GM18498 (cell line): ENCODE measurements at regions not wholly inside any gene's neighbourhood (a gene's known extent, or its start where the extent isn't known, plus 50 kb on each side); places are given as distances from the start of the nearest gene placed in this dataset.
"Not testable (repeated sequence)": the region's sequence is repeated elsewhere in the genome, so short reads cannot be mapped to it uniquely, and the experiment has no call there.

ENCODE experiments used
- ATAC-seq: cut with Tn5 transposase; IDR thresholded peaks from one replicate; pipeline ENCODE4 v1.9.1; 2021; ENCODE audit warnings: mild to moderate bottlenecking, moderate library complexity; ENCODE audit not compliant: unreplicated experiment

DNA sequence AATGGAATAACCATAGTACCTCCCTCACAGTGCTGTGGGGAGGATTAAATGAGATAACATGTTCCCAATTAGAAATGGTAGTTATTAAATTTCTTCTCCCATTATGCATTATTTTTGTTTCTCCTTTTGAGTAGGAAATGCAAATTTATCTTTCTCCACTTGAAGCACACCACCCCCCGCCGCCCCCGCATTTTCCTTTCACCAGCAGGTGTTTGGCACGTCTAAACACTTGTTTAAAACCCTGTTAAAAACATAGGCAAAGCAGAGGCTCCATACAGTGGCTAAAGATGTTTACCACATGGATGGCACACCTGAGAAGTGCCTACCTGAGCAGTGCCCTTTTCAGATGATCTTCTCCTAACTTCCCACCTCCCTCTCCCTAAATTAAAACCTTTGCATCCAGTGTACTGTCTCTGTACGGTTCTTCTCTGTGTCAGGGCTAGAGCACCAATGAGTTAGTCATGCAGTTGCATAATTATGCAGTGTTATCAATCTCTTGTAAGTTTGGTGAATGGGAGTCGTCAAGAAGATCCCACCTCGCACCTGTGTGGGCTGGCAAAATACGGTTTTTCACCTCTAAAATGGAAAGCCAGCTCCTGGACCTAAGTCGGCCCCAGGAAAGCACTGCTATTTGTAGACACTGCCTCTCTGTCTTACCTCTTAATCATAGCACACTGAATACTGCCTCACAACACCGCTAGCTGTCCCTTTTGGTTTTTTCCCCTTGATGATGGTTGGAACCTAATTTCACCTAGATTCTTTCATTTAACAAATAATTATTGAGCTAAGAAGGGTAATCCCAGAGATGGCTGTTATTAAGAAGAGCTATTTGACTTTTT lies 122.0 kb downstream of the CT47B1 start:
- ATAC-seq: no peak

DNA sequence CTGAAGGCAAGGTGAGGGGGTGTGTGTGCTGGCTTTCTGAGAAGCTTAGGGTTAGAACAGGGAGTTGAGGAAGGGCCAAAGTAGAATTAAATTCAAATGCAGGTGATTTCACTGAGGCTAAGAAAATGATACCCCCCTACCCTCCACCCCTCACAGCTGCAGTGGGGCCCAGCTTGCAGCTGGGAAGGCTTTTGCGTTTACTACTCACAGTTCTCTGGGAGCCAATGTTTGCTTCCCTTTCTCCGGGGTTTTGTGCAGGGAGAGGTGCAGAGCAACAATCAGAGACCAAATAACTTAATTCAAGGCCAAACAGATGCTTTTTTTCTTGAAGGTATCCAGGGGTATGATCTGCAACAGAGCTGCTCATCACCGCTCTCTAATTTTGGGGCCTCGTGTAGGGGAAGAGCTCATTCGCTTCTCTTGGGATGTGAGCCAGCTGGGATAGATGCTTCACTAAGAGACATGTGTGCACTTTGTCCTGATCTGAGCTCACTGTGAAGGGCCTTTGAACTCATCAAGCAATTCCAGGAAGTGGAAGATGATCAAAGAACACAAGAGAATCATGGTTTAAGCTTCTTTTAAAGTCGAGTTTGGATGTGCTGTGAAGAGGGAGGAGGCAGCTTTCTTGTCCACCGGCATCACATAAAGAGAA lies 122.7 kb upstream of the C1GALT1C1 start:
- no peak for ATAC-seq

DNA sequence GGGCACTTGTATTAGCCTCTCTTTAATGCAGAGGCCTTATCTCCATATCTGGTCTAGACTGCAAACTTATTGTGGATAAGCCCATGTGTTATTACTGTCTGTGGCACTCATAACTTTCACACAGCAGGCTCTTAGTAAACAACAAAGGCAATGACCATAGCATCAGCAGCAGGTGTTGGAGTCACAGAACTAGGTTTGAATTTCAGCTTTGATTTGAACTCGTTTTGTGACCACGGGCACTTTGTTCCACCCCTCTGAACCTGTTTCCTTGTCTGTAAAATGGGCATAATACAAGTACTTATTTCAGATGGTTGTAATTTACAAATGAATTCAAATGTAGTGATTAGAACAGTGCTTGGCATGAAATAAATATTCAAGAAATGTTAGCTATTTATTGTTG lies 121.8 kb upstream of the C1GALT1C1 start:
- no peak for ATAC-seq

GRCh38 chrX:120750381-120750780 lies 120.5 kb upstream of the C1GALT1C1 start:
- no peak for ATAC-seq

DNA sequence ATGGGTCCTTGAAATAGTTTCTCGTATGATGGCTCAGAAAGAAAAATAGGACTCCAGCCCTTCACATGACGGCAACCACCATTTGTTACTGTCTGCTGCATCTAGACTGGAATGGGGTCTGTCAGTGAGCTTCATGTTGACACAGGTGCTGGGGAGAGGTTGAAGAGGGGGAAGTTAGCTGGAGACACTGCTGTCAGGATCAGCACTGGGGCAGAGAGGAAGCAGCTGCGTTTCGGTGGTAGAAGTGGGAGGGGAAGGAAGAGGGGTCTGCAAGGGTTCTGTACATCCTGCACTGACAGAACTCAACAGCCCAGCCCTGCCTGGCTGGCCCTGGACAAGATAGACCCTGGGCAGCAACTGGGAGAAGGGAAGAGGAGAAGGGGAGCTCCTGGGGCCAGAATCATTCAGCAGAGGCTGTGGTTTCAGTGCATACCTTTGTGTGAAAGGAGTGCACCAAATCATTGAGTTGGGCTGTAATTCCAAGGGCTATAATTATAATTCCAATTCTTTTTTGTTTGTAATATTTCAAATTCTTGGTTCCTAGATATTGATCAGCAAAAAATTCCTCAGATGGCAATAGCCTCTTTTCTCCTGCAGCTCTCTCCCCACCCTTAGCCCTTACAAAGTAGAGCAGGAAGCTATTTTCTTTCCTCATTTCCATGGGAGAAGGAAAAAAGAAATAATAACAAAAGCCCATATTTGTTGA lies 119.4 kb upstream of the C1GALT1C1 start:
- peak; percentile 84 for ATAC-seq

DNA sequence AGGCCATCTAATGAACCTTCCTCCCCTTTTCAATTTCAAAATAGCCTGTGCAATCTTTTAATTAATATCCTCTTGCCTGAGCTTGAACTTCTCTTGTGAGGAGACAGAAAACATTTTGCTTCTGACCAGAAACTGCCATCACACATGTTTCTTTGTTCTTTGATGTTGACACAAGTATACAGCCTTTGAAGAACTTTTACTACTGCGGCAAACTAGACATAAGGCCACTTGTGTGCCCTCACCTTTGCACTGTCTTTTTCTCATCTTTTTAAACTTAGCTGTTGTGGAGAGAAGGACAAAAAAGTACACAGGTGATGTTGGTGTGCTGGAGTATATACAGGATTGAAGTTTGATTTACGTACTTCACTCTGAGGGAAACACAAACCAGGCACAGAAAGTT lies 116.3 kb upstream of the C1GALT1C1 start:
- ATAC-seq: no peak

DNA sequence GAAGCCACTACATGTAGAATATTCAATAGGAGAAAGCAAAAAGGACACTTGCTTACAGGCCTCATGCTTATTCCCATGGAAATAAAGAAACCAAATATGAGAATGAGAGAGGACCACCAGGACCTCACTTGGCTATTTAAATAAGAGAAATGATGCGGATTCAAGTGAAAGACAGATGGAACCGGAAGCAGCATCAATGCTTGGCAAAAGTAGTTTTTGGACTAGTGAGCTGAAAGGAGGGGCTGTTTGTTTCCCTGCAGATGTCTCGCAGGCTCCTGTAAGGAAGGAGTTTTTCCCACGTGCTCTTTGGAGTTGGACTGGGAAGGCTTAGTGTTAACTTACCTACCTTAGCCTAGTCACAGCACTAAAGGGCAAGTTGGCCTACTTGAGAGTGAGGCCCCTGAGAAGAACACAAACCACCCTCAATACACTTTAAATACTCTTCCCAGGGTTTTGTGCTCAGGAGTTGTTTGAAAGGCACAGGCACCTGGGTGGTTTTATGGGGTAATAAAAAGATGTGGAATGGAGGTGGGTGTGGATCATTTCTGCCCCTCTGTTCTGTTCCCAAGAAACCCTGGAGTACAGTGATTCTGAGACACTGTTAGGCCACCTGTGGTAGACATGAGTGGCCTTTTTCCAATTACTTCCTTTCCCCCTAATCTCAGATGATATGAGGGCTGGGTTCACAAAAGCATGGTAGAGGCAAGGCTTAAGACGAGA lies 113.3 kb upstream of the C1GALT1C1 start:
- ATAC-seq: no peak

- no peak for ATAC-seq
These were observed 111.6 kb upstream of the C1GALT1C1 start for GRCh38 chrX:120741452-120741851.

- ATAC-seq: no peak
These were observed 110.2 kb upstream of the C1GALT1C1 start for GRCh38 chrX:120740072-120740471.

DNA sequence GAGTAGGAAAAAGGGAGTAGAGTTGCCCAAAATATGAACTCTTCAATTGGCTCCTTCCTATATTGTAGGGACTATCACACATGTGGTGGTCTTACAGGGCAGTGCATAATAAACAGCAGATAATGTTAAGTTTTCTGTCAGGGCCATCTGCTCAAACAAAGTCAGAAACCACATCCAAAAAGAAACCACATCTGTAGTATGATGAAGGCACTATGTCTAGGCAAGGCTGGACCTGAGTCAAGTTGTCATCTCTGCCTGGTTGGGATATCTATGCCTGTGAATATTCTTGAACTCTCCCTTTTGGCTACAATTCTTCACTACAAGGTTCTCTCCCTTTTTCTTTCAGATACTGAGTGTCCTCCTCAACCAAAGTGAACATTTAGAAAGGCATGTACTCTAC lies 109.4 kb upstream of the C1GALT1C1 start:
- no peak for ATAC-seq

DNA sequence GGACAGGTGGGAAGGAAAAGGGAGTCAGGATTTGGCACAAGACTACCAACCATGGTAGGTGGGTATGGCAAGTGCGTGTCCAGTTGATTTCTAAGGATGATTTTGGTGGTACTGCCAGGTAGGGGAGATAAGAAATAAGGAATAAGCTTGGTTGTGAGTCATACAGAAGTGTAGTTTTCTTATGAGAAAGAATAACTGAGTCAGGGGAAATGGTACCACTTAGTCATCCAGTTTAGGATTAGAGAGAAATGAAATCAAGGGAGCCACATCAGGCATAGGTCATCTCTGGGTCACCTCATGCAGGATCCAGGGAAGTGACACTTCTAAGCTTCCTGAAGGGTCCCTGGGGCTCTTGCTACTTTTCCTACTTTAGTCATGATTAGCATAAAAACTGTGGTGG lies 107.1 kb upstream of the C1GALT1C1 start:
- ATAC-seq: no peak

GRCh38 chrX:120735966-120736365 lies 106.1 kb upstream of the C1GALT1C1 start:
- no peak for ATAC-seq

DNA sequence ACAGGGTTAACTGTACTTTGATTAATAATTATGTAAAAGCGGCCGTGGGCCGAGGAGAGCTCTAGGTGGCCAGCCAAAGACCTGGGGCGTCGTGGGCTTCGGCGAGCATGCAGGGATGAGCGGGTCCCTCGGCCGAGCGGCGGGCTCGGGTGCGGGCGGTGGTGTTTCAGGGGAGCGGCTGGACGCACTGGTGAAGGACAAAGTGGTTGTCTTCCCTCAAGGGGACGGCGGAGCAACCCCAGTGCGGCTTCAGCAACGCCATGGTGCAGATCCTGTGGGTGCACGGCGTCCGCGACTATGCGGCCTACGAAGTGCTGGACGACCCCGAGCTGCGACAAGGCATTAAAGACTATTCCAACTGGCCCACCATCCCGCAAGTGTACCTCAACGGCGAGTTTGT lies 103.0 kb upstream of the C1GALT1C1 start:
- ATAC-seq: no peak

- ATAC-seq: no peak
These were observed 102.6 kb upstream of the C1GALT1C1 start for GRCh38 chrX:120732461-120732860.

DNA sequence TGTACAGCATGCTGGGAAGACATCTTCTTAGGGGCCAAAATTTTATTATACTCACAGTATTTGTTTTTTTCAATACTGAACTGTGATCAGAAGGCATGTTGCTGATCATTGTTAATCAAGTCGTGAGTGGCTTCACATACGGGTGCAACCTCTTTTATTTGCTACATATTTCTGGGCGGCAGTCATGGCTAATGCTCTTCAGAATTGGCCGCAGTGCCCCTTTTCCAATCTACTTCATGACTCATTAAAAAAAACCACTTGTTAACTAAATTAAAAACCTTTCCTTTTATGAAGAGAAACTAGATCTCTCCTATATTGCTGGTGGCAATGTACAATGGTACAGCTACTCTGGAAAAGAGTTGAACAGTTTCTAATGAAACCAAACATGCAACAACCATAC lies 101.5 kb upstream of the C1GALT1C1 start:
- no peak for ATAC-seq

- ATAC-seq: not testable (repeated sequence)
These were observed 99.8 kb upstream of the C1GALT1C1 start for GRCh38 chrX:120729506-120730255.

DNA sequence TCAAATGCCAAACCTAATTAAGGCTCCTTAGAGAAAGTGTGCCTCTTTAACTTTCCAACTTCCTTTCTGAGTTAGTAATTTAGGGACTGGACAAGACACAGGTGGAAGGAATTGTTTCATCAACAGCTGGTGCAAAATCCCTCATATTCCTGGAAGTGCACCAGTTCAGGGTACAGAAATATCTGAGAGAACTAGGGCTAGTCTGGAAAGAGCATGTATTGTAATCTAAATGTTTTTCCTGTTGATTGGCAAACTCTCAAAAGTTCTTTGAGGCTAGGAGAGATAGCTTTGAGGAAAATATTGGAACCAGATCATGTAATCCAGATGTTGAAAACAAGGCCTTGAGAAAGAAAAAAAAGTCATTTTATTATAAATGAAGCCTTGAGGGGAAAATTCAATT lies 98.1 kb upstream of the C1GALT1C1 start:
- no peak for ATAC-seq

- ATAC-seq: no peak
These were observed 97.6 kb upstream of the C1GALT1C1 start for GRCh38 chrX:120727452-120727851.

DNA sequence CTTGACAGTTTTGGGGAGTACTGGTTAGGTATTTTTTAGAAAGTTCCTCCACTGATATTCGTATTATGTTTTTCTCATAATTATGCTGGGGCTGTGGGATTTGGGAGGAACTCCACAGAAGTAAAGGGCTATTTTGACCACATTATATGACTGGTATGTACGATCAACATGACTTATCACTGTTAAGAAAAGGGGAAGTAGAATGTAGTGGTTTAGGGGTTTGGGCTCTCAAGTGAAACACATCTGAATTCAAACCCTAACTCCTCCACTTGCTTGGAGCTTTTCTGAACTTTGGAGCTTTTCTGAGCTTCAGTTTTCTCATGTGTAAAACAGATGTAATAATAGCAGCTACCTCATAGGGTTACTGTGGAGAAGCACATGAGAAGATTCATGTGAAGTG lies 96.4 kb upstream of the C1GALT1C1 start:
- peak; percentile 99 for ATAC-seq

DNA sequence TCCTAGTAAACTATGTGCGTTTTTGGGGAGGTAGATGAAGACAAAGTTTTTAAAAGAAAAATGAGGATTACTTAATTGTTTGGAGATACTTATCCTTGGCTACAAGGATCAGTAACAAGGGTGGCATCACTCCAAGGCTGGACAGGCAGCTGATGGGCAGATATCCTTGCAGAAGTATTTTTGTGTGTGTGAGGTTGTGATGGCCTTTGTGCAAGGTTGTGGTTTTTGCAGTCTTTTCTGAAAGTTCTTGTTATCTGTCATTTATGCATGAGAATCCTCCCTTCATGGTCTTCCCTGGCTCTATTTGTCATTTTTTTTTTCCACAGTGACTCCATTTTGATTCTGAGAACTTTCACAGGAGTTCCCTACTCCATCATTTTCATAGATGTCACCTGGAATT lies 96.0 kb upstream of the C1GALT1C1 start:
- peak; percentile 44 for ATAC-seq

GRCh38 chrX:120719622-120720021 lies 89.8 kb upstream of the C1GALT1C1 start:
- ATAC-seq: no peak
